Activated CD8-positive, alpha-beta memory T cell treated with anti-CD3 and anti-CD28 coated beads, Interleukin-2, amount 50 U/mL, for 48 hours (primary cell): ENCODE measurements at regions not wholly inside any gene's neighbourhood (a gene's known extent, or its start where the extent isn't known, plus 50 kb on each side); places are given as distances from the start of the nearest gene placed in this dataset.
"Not testable (repeated sequence)": the region's sequence is repeated elsewhere in the genome, so short reads cannot be mapped to it uniquely, and the experiment has no call there.

Source experiments
- DNase-seq: peaks from one replicate; pipeline ENCODE4 v3.0.0-alpha.2; 2020

GRCh38 chr18:76627444-76627843 lies 132.4 kb upstream of the ZNF516 start:
- DNase-seq, result no peak

GRCh38 chr18:76626991-76627390 lies 131.9 kb upstream of the ZNF516 start:
- no peak for DNase-seq

GRCh38 chr18:76622651-76623050 lies 127.6 kb upstream of the ZNF516 start:
- DNase-seq, result no peak

GRCh38 chr18:76621782-76622495 lies 126.9 kb upstream of the ZNF516 start:
- DNase-seq, result no peak

- DNase-seq, result no peak
These were observed 126.2 kb upstream of the ZNF516 start for GRCh38 chr18:76621226-76621625.

- peak; percentile 62 for DNase-seq
These were observed 125.5 kb upstream of the ZNF516 start for GRCh38 chr18:76620321-76621170.

GRCh38 chr18:76619621-76620315 lies 124.7 kb upstream of the ZNF516 start:
- no peak for DNase-seq

GRCh38 chr18:76619261-76619620 lies 124.2 kb upstream of the ZNF516 start:
- no peak for DNase-seq

- no peak for DNase-seq
These were observed 123.7 kb upstream of the ZNF516 start for GRCh38 chr18:76618721-76619120.

GRCh38 chr18:76616373-76616772 lies 121.3 kb upstream of the ZNF516 start:
- no peak for DNase-seq

GRCh38 chr18:76615065-76615733 lies 120.2 kb upstream of the ZNF516 start:
- no peak for DNase-seq

GRCh38 chr18:76613755-76614120 lies 118.7 kb upstream of the ZNF516 start:
- no peak for DNase-seq

- no peak for DNase-seq
These were observed 118.2 kb upstream of the ZNF516 start for GRCh38 chr18:76613053-76613754.

- DNase-seq, result not testable (repeated sequence)
These were observed 116.7 kb upstream of the ZNF516 start for GRCh38 chr18:76611750-76612045.

- DNase-seq, result no peak
These were observed 116.1 kb upstream of the ZNF516 start for GRCh38 chr18:76610933-76611749.

- no peak for DNase-seq
These were observed 115.0 kb upstream of the ZNF516 start for GRCh38 chr18:76610012-76610411.

- DNase-seq, result no peak
These were observed 110.4 kb upstream of the ZNF516 start for GRCh38 chr18:76605341-76605929.

GRCh38 chr18:76604935-76605240 lies 109.8 kb upstream of the ZNF516 start:
- no peak for DNase-seq

- no peak for DNase-seq
These were observed 109.3 kb upstream of the ZNF516 start for GRCh38 chr18:76604108-76604934.

- DNase-seq, result no peak
These were observed 107.1 kb upstream of the ZNF516 start for GRCh38 chr18:76602191-76602590.

GRCh38 chr18:76600076-76600475 lies 105.0 kb upstream of the ZNF516 start:
- DNase-seq, result not testable (repeated sequence)
